ENCODE measurements at regions not wholly inside any gene's neighbourhood (a gene's known extent, or its start where the extent isn't known, plus 50 kb on each side); places are given as distances from the start of the nearest gene placed in this dataset.

GRCh38 chr12:111089616-111090015 lies 169.2 kb upstream of the MYL2 start:
- TF ChIP-seq, protein P1, sequence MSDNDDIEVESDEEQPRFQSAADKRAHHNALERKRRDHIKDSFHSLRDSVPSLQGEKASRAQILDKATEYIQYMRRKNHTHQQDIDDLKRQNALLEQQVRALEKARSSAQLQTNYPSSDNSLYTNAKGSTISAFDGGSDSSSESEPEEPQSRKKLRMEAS (IDR thresholded peaks at IDR 0.05): no peak
- TF ChIP-seq RAD21 (IDR thresholded peaks at IDR 0.05; ENCODE audit: low read depth) (no peak), YY1 (IDR thresholded peaks at IDR 0.05; ENCODE audit: low read depth) (no peak), TCF12 (IDR thresholded peaks at IDR 0.05; ENCODE audit: low read depth) (no peak), EP300 (IDR thresholded peaks at IDR 0.05; ENCODE audit: borderline replicate concordance) (no peak), EGR1 (IDR thresholded peaks at IDR 0.05) (no peak), NFIC (IDR thresholded peaks at IDR 0.05) (no peak), CREB1 (IDR thresholded peaks at IDR 0.05; ENCODE audit: low read depth) (no peak)

All from Ishikawa (cell line).